RWPE2 (cell line): ENCODE measurements at regions not wholly inside any gene's neighbourhood (a gene's known extent, or its start where the extent isn't known, plus 50 kb on each side); places are given as distances from the start of the nearest gene placed in this dataset.

Experiments used
- ATAC-seq: fragments of 200-7000 bp; cut with Tn5 transposase; 3 replicates; pipeline ENCODE4 v1.9.1; 2021; ENCODE audit warnings: low read depth
- DNase-seq: peaks from one replicate; pipeline ENCODE4 v3.0.0-alpha.2; 2020; ENCODE audit warnings: low spot score
- H3K27ac ChIP-seq: fragments of 450-650 bp; 2 replicates; pipeline ENCODE4 v1.5.1; 2017; ENCODE audit warnings: mild to moderate bottlenecking; ENCODE audit not compliant: poor library complexity, severe bottlenecking
- H3K27me3 ChIP-seq: fragments of 250-450 bp; sonication (Bioruptor Pico); 2 replicates; pipeline ENCODE4 v1.5.1; 2021; ENCODE audit warnings: mild to moderate bottlenecking, moderate library complexity; ENCODE audit not compliant: insufficient read depth, poor library complexity, severe bottlenecking
- H3K36me3 ChIP-seq: fragments of 250-450 bp; sonication (Bioruptor Pico); 2 replicates; pipeline ENCODE4 v1.5.1; 2020; ENCODE audit warnings: low read depth, mild to moderate bottlenecking, moderate library complexity
- H3K4me1 ChIP-seq: fragments of 250-450 bp; sonication (Bioruptor Pico); 2 replicates; pipeline ENCODE4 v1.5.1; 2021; ENCODE audit warnings: mild to moderate bottlenecking, moderate library complexity; ENCODE audit not compliant: insufficient read depth, poor library complexity, severe bottlenecking
- H3K4me3 ChIP-seq: fragments of 250-450 bp; sonication (Bioruptor Pico); 2 replicates; pipeline ENCODE4 v1.5.1; 2021; ENCODE audit warnings: mild to moderate bottlenecking, moderate library complexity; ENCODE audit not compliant: severe bottlenecking
- H3K9me3 ChIP-seq: fragments of 250-450 bp; sonication (Bioruptor Pico); 2 replicates; pipeline ENCODE4 v1.5.1; 2021; ENCODE audit warnings: mild to moderate bottlenecking, moderate library complexity; ENCODE audit not compliant: severe bottlenecking
- TF ChIP-seq, protein P1 (sequence below): fragments of 450-650 bp; IDR thresholded peaks from one replicate; pipeline ENCODE4 v1.5.1; 2017; ENCODE audit warnings: mild to moderate bottlenecking, moderate library complexity; ENCODE audit not compliant: poor library complexity, severe bottlenecking

DNA sequence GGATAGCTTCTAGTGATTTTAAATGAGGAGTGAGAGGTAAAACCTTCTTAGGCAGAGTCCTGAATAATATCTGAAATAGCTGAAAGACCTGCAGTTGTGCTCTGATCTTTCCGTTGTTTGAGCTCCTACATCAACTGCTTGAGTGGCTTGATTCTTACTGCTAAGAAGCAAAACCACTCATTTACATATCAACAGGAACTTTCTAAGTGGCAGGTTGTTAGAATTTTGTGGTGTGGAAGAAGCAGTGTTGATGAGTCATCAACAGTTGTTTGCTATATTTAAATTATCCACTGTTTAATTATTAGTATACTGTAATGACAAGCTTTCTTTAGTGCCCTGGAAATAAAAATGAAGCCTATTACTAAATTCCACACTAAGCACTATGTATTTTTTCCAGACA is 689.5 kb downstream of the DNAJB9 start:
- no peak overlapping the region for H3K4me3 ChIP-seq
- no peak for ATAC-seq
- H3K9me3 ChIP-seq: no peaks in the 10 kb centered on the region
- H3K36me3 ChIP-seq: no peaks in the 10 kb centered on the region
- H3K4me1 ChIP-seq: no peaks in the 10 kb centered on the region
- H3K27ac ChIP-seq: no peak overlapping the region
- H3K27me3 ChIP-seq: no peaks in the 10 kb centered on the region
- no peak for DNase-seq
- TF ChIP-seq, protein P1, sequence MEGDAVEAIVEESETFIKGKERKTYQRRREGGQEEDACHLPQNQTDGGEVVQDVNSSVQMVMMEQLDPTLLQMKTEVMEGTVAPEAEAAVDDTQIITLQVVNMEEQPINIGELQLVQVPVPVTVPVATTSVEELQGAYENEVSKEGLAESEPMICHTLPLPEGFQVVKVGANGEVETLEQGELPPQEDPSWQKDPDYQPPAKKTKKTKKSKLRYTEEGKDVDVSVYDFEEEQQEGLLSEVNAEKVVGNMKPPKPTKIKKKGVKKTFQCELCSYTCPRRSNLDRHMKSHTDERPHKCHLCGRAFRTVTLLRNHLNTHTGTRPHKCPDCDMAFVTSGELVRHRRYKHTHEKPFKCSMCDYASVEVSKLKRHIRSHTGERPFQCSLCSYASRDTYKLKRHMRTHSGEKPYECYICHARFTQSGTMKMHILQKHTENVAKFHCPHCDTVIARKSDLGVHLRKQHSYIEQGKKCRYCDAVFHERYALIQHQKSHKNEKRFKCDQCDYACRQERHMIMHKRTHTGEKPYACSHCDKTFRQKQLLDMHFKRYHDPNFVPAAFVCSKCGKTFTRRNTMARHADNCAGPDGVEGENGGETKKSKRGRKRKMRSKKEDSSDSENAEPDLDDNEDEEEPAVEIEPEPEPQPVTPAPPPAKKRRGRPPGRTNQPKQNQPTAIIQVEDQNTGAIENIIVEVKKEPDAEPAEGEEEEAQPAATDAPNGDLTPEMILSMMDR: no peak

DNA sequence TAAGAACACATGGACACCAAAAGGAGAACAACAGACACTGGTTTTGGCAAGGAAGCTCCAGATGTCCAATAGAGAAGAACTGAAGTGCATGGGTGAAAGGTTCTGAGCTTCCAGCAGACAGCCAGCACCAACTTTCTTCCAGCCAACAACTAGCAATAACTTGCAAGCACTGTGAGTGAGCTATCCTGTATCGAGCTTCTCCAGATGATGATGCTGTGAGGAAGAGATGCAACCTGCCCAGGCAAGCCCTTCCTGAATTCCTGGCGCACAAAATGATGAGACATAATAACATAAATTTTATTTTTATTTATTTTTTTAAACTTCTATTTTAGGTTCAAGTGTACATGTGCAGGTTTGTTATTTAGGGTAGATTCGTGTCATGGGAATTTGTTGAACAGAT is 692.1 kb downstream of the DNAJB9 start:
- H3K27me3 ChIP-seq: no peaks in the 10 kb centered on the region
- no peaks in the 10 kb centered on the region for H3K4me1 ChIP-seq
- H3K4me3 ChIP-seq: no peak overlapping the region
- H3K36me3 ChIP-seq: no peaks in the 10 kb centered on the region
- TF ChIP-seq, protein P1: no peak
- DNase-seq: no peak
- ATAC-seq: no peak
- H3K27ac ChIP-seq: no peak overlapping the region
- no peaks in the 10 kb centered on the region for H3K9me3 ChIP-seq

DNA sequence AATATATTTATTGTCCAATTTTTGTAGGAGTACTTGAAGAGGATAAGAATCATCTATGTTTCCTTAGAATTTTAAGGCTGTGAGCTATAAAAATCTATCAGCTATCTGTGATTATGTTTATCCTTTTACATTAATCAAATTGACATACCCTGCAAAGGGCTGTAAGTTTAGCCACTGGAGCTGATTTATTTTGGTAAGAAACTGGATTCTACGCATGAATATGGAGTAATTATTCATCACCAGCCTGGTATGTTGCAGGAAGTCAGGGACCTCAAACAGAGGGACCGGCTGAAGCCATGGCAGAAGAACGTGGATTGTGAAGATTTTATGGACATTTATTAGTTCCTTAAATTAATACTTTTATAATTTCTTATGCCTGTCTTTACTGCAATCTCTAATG is 696.9 kb downstream of the DNAJB9 start:
- Histone ChIP-seq H3K36me3 (no peaks in the 10 kb centered on the region), H3K4me3 (no peak overlapping the region), H3K9me3 (peaks cover 7% of the 10 kb centered on the region), H3K27ac (no peak overlapping the region), H3K4me1 (no peaks in the 10 kb centered on the region), H3K27me3 (no peaks in the 10 kb centered on the region)
- ATAC-seq (no peak), DNase-seq (no peak)
- TF ChIP-seq, protein P1: no peak

DNA sequence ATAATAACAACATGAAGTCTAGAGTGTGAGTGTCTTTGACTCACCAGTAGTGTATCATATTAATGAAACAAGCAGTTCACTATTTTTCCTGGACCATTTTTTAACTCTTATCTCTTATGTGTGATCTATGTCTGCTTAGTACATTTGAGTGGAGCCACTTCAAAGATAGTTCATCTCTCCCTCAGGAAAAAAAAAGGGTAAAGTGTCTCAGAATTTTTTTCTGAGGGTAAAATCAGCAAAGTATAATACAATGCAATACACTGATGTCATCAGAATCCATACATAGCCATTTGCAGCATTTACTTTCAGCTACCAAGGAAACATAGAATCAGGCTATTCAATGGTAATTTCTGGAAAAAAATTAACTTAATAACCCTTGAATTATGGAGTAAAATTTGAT is 706.7 kb downstream of the DNAJB9 start:
- Histone ChIP-seq H3K27me3 (no peaks in the 10 kb centered on the region), H3K4me1 (no peaks in the 10 kb centered on the region), H3K36me3 (no peaks in the 10 kb centered on the region), H3K4me3 (no peak overlapping the region), H3K27ac (no peak overlapping the region), H3K9me3 (peaks cover 3% of the 10 kb centered on the region)
- DNase-seq: no peak
- ATAC-seq: no peak
- TF ChIP-seq, protein P1: no peak

DNA sequence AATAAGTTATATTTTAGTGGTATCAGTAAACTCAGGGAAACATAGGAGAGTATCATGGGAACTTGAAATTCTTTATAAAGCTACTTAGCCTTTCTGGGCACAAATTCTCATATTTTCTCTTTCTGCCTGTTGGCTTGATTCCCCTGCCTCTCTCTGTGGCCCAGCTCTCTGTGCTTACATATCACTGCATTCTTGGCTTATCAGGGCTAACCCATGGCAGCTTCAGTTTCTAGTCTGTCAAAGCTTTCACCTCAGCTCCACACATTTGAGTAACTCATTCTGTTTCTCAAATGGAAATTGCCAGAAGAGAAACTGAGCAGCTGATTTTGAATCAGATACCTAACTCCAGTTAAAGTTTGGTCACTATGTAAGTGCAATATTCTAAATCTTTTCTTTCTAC is 713.1 kb downstream of the DNAJB9 start:
- Histone ChIP-seq H3K36me3 (no peaks in the 10 kb centered on the region), H3K27me3 (no peaks in the 10 kb centered on the region), H3K4me3 (no peak overlapping the region), H3K27ac (no peak overlapping the region), H3K9me3 (peaks cover 3% of the 10 kb centered on the region), H3K4me1 (no peaks in the 10 kb centered on the region)
- TF ChIP-seq, protein P1: no peak
- DNase-seq (no peak), ATAC-seq (no peak)
